ENCODE measurements at regions not wholly inside any gene's neighbourhood (a gene's known extent, or its start where the extent isn't known, plus 50 kb on each side); places are given as distances from the start of the nearest gene placed in this dataset.
"Not testable (repeated sequence)": the region's sequence is repeated elsewhere in the genome, so short reads cannot be mapped to it uniquely, and the experiment has no call there.

DNA sequence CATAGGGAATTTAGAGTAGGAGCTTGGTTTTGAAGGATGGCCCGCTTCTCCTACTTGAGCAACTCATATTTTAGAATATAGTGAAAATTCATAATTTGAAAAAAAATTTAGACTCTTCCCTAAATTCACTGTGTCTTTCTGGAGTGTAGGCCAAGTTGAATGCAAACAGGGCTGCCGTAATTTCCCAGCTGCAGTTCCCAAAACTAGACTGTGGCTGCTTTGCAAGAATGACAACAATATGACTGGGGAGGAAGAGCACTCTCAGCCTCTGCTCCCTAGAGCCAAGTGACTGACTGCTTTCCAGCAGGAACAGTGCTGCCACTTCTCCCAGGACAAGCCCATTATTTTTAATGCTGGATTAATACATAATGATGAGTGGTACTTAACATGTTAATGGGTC is 209.0 kb downstream of the RHOU start:
- DNase-seq, result no peak

DNA sequence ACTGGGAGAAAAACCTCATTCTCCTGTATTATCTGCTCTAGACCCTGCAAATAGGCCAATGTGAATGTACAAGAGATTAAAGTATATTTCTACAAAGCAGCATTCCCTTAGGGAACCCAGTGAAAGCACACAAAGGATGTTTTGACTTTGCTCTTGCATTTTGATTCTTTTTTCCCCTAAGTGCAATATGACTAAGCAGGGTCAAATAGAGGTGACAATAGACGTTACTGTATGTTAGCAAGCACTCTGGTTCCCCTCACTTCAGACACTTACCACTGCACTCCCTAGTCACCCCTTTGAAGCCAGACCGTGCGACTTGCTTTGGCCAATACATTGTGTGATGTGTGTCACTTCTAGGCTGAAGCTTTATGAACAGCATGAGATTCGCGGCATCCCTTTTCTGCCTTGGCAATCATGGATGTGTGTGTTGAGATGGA is 209.7 kb downstream of the RHOU start:
- peak; percentile 20 for DNase-seq

DNA sequence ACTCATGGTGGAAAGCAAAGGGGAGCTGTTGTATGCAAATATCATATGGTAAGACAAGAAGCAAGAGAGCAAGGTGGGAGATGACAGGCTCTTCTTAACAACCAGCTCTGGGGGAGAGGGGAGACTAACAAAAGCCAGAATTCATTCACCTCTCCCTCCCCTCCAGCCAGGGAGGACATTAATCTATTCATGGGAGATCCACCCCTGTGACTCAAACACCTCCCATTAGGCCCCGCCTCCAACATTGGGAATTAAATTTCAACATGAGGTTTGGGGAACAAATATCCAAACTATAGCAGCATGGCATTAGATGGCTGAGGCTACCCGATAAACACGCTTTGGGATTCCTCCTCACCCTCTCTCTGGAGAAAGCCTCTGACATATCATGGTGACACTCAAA is 210.6 kb downstream of the RHOU start:
- no peak for DNase-seq

DNA sequence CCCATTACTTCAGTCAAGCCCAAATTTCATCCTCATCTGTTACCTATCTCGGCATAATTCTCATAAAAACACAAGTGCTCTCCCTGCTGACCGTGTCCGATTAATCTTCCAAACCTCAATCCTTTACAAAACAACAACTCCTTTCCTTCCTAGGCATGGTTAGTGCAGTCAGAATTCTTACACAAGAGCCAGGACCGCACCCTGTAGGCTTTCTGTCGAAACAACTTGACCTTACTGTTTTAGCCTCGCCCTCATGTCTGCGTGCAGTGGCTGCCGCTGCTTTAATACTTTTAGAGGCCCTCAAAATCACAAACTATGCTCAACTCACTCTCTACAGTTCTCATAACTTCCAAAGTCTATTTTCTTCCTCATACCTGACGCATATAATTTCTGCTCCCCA is 214.3 kb downstream of the RHOU start:
- DNase-seq, result not testable (repeated sequence)

DNA sequence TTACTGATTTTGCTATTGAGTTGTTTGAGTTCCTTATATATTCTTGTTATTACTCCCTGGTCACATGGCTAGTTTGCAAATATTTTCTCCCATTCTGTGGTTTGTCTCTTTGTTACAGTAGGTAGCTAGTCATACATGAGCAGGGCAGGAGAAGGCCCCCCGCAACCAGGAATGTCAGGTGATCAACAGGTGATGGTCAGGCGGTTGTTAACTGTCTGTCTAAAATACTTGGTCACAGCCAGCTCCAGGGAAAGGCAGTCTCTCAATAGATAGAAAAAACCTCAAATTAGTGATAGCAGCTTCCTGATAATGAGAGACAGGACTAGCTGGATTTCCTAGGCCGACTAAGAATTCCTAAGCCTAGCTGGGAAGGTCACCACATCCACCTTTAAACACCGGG is 217.9 kb downstream of the RHOU start:
- no peak for DNase-seq

DNA sequence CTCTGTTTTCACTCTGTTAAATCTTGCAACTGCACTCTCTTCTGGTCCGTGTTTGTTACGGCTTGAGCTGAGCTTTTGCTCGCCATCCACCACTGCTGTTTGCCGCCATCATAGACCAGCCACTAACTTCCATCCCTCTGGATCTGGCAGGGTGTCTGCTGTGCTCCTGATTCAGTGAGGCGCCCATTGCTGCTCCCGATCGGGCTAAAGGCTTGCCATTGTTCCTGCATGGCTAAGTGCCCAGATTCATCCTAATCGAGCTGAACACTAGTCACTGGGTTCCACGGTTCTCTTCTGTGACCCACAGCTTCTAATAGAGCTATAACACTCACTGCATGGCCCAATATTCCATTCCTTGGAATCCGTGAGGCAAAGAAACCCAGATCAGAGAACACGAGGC is 218.5 kb downstream of the RHOU start:
- not testable (repeated sequence) for DNase-seq

DNA sequence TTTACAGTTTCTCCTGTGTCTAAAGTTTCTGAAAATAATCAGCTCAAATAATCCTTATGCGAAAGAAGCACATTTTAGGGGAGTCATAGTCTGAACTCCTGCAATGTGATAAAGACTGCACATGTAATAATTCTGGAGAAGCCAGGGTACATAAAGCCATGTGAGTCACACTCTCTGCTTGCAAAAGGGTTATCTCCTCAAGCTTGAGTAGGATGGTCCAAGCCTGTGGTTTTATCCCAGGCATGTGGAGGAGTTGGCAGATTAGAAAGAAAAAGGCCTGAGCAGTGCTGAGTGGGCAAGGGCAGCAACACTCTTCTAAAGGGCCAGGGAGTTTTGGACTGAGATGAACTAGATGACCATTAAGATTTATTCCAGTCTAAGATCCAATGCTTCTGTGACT is 220.4 kb downstream of the RHOU start:
- DNase-seq, result peak; percentile 20

DNA sequence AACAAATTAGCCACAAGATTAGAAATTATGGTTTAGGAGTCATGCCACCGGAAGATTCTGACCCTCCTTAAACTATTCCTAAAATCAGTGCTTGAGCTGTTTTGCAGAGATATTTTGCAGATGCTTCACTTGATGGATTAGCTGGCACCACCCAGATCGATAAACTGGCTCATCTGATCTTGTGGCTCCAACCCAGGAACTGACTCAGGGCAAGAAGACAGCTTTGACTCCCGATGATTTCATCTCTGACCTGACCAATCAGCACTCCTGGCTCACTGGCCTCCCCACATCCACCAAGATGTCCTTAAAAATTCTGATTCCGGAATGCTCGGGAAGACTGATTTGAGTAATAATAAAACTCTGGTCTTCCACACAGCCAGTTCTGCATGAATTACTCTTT is 221.6 kb downstream of the RHOU start:
- DNase-seq, result no peak

DNA sequence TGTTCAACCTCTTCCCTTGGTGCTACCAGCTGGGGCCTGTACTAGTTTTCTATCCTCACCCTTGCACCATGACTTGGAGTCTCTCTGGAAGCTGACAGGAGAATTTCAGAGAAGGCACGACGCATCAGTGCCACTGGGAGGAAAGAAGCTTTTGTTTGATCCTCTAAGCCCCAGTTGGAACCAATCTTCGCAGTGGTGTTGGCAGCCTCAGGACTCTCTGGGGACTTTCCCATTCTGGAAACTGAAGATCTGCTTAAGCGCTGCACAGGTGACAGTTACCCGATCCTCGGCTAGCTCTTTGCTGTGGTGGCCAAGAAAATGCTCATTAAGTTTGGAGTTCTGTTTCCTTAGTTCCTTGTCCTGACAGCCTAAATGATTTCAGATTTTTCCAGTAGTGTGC is 222.3 kb downstream of the RHOU start:
- no peak for DNase-seq

DNA sequence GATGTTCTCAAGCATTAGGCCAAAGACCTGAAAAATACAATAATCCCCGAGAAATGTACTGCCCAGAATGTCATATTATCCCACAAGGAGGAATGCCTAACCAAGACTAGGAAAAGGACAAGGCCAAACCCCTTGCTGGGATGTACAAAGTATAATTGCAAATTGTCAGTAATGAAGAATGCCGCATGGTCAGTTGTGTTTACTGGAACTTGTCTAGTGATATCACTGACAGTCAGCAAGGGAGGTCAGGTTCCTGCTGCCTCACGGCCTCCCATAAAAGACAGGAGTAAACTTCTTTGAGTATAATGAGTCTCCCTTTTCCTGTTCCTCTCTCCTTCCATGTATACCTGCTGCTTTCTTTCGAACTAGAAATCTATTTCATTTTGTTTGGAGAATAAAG is 222.8 kb downstream of the RHOU start:
- DNase-seq, result no peak

DNA sequence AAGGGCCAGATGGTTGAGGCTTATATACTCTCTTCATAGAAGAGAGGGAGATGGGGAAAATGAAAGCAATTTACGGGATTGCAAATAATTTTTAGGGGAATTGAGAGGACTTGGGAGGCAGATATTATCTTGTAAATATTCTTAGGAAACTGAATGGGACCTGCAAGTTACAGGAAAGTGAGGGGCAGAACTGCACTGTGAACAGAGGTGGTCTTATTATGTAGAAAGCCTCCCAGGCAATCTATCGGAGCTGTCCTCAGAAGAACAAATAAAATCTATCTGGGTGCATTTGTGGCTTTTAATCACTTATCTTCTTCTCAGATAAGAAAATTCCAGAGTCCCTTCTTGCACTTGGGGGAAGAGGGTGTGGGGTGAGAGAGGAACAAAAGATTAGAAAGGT is 223.5 kb downstream of the RHOU start:
- no peak for DNase-seq

DNA sequence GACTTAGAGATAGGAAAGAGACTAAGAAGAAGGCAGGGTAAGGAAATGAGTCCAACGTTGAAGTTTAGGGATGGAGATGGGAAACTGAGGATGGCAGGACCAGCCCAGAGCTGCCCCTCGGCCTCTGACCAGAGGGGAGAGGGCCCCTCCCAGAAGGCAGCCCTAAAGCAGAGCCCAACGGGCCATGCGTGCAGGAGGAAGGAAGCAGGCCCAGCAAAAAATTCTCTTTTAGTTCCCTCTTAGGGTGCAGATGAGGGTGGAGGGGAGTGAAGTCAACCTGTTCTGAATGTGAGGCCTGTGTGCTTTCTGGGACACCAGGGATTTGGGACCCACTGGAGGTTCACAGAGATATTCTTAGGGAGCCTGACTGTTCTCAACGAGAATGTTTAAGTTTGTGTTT is 225.4 kb downstream of the RHOU start:
- DNase-seq, result no peak

DNA sequence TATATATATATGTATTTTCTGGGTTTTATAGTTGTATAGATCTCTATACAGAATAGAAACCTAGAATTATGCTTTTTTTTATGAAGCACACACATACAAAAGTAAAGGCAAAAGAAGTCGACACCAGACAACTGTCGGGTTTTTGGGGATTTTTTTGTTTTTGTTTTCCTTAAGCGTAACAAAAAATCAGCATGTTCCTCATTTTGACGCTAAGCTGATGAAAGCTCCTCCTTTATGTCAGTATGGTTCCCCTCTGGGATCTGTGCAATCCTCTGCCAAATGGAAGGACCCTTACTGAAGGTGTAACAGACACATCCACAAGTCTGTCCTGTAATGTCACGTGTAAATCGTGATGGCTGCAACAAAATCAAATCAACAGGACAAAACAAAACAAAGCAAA is 226.2 kb downstream of the RHOU start:
- no peak for DNase-seq

DNA sequence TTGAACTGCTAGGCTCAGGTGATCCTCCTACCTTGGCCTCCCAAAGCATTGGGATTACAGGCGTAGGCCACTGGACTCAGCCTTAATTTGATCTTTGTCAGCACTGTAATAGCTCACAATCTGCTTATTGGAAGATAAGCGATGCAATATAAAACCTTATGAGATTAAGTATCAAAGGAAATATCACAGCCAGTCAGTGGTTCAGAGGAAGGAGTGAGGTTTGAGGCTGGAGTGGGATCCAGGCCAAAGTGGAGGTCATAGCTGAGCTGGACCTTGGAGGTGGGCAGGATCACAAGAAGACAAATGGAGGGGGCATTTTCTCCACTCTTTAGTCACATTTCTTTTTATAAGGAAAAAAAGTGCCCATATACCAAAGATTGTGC is 228.5 kb downstream of the RHOU start:
- DNase-seq, result no peak

DNA sequence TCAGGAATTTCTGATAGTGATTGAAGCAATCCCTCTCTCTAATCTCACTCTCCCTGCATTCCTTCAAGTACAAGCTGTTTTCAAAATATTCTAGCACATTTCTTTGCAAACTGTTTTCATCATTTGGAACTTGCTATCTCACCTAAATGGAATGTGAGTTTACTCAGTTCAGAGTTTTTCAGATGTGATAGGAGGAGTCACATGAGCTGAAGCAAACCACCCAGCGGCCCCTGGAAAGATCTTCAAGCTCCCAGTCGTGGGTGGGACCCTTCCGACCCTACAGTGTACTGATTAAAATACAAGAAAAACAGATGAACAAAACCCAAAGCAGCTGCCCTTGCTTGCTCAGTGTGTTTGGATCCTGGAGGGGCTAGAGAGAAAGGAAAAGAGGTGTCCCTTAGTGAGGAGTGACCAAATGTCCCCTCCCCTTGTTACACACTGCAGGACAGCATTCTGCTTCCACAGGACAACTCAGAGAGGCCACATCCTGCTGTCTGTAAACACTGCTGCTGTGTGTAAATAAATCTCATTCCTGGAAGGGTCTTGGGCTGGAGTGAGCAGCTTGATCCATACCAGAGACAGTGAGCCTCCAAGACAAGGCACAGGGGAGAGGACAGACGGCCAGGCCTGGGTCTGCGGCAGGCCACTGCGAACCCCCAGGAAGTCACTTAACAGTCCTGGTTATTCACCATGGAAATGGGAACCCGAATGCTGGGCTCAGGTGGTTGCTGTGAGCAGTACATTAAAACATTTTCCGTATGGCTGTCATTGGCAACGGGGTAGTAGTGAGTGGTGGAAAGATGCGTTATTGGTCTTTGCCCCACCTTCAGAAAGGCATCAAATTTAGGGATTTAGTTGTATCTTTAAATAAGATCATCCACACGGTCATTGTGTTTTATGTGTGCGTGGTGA is 229.2 kb downstream of the RHOU start:
- DNase-seq, result peak; percentile 86

DNA sequence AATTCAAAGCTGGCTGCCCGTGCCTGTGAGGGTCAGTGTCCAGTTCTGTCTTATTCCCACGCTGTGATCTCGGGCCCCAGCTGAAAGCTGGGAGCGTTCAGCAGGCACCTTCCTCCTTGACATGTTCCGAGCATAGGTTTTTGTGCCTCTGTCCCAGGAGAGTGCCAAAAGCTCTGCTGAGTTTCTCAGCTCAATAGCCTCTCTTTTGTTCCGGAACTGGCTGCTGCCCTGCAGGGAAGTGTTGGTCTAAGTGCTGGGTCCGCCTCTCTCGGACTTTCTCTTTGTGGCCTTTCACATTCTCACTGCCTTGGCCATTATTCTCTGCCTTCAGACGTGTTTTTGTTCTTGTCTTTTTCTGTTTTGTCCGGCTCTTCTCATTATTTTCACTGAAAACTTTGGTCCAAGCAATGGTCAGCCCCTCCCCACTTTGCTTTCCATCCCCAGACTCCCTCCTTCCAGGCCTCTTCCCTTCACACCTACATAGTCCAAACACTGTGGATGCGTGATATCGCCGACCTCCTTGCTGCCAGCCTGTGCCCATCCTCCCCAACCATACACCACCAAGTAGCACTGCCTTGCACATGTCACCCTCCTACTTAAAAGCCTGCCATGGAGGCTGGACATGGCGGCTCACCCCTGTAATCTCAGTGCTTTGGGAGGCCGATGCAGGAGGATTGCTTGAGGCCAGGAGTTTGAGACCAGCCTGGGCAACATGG is 233.8 kb downstream of the RHOU start:
- DNase-seq, result no peak

DNA sequence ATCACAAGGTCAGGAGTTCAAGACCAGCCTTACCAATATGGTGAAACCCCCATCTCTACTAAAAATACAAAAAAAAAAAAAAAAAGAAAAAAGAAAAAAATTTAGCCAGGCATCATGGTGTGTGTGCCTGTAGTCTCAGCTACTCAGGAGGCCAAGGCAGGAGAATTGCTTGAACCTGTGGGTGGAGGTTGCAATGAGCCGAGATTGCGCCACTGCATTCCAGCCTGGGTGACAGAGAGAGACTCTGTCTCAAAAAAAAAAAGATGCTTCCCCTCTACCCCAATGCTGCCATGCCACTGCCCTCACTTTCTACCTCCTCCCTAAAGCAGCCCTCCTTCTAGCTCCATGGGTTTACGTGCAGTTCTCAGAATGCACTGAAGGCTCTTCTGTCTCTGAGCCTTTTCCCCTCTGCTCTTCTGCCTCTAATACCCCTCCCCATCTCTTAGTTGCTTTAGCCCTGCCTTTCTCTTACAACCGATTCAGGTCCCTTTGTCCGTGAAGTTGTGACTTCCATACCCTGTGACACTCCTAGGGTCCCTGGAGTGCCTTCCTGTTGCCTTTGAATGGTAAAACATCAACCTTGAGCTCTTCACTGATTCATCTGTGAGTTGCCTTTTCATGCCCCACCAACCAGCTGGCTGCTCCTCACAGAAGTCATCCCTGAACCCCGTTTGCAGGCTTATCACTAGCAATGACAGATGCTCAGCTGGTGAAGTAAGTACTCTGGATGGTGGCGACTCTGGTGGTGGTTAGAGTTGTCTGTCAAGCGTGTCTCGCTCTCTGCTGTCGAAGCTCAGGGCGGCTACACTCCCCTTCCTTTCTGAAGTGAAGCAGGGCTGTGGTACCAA is 234.9 kb downstream of the RHOU start:
- no peak for DNase-seq

DNA sequence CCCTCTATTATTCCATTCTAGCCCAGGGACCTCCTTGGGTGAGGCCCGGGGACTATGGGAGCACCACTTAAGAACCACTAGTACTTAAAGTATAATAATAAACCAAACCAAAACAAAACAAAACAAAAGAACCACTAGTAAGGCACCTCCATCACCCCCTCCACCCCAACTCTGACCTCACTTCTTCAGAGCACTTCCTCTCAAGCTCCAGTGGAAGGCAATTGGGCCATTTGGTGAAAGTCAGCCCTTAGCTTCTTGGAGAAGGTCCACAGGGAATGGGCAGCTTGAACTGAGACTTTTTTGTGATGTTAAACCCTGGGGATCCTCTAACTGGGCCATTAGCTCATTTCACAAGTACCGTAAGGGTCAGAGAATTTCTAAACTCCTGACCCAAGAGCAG is 237.3 kb downstream of the RHOU start:
- no peak for DNase-seq

DNA sequence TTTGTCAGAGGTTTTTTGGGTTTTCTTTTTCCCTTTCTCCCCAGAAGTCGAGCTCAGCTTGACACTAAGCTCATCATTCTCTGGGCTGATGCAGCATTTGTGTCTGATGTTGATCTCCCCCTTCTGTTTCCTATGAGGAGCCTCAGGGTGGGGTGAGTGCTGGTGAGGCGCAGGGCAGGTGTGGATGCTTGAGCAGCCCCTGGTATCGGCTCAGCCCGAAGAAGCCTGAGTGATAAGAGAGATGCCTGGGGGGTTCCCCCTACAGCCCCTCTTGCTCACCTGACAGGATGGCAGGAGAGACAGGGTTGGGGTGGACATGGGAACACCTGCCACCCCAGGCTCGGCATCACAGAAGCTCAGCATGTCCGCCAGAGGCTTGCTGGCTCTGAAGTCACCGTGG is 239.0 kb downstream of the RHOU start:
- no peak for DNase-seq

DNA sequence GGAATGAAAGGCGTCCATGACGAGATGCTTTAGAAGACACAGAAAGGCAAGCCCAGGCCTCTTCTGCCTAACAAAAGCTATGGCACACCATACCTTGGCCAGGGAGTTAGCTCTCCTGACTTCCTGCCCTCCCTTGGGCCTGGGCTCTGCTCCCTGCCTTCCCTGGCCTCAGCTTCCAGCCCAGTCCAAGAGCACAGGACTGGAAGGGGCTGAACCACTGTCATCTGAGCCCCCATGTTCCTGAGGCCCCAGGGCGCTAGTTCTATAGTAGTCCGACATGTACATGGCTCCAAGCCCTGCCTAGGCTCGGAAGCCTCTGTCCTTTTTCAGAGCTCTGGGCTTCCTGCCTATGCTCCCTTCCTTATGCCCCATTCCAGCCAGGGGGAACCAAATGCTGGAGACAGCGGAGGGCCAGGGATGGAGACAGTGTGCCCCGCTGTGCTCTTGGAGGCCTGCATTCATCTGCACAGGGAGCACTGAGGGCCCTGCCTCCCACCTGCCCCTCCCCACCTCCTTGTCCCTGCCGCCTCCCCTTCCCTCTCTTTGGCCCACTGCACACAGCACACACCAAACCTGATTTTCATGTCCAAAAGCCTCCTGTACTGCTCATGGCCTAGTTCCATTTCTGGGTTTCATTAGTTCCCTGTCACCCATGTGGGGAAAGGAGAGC is 240.1 kb downstream of the RHOU start:
- no peak for DNase-seq

DNA sequence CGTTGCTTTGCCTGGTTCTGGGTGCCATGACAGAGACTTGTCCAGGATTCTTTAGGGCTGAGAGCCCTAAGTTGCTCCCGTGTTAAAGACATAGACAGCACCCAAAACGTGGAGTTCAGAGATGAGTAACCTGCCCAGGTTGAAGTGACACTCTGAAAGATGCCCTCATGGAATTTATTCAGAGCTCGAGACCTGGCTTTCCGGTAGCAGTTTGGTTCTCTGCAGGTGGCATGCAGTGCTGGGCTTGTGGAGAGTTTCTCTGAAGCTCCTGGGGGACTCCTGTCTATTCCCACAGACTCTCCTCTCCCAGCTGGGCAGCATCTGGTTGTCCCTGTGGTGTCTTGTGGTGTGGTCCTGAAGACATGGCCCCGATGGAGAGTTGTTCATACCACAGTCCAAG is 241.0 kb downstream of the RHOU start:
- DNase-seq, result no peak

DNA sequence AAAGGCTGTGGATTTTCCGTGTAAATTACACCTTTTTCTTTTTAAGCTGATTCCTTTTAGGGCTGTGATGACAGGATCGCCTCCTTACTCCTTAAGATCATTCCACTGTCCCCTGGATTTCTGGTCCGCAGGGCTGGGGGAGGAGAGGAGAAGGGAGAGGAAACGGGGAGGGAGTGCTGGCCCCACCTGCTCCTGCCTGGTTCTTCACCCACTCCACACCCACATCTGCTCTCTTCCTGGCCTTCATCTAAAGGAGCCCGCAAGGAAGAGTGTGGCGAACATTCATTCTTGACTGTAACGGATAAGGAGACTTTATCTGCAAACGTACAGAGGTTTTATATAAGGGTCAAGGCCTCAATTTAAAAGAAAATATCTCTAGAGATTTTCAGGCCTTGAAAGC is 242.0 kb downstream of the RHOU start:
- no peak for DNase-seq

DNA sequence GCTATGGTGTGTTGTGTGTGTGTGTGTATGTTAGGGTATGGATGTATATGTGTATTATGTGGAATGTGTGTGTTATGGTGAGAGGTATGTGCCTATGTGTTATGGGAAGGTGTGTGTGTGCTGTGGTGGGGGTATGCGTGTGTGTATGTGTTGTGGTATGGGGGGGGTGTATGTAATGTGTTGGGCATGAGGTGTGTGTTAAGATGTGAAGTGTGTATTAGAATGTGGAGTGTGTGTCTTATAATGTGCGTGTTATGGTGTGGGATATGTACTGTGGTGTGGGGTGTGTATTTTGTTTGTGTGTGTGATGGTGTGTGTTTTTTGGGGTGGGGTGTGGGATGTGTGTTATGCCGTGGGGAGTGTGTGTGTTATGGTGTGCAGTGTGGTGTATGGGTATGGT is 242.5 kb downstream of the RHOU start:
- DNase-seq, result no peak
